ENCODE measurements at regions not wholly inside any gene's neighbourhood (a gene's known extent, or its start where the extent isn't known, plus 50 kb on each side); places are given as distances from the start of the nearest gene placed in this dataset.
"Not testable (repeated sequence)": the region's sequence is repeated elsewhere in the genome, so short reads cannot be mapped to it uniquely, and the experiment has no call there.

DNA sequence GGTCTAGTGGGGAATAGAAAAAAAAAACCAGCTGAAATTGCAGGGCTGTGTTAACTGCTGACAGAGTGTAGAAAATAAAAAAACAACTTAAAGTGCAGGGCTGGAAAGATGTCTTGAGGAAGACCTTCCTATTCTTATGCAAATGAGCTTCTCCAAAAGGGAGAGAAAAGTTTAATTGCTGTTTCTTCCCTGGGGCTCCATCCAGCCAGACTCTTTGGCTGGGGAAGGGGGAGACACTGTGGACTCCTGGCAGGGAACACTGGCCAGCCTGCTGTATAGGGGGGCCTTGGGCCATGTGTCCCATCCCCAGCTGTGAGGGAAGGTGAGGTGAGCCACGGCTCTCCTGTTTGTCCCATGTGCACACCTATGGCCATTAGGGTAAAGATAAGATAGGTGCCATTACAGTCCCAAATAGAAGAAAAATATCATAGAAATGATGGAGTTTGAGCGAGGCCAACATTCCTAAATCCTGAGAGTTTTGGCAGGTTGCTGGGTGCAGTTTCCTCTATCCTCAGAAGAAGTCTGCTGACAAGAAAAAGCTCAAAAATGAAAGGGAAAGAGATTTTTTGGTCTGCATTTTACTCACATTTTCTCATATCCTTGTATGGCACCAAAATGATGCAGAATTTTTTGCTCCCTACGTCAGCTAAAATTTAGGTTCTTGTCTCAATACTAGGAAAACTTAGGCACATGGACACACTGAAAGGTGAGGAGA, 901.7 kb downstream of the PLOD2 start:
- no peak overlapping the region for H3K4me3 Mint-ChIP-seq
- H3K27ac Mint-ChIP-seq = no peak overlapping the region
- H3K27me3 Mint-ChIP-seq (ENCODE audit: insufficient read depth) = no peaks in the 10 kb centered on the region; the same call in 1 of the 2 replicates
- H3K36me3 Mint-ChIP-seq (ENCODE audit: low read depth) = 0 out of 2 replicates have a peak, but pooled peaks cover 3% of the 10 kb centered on the region
- peaks cover 32% of the 10 kb centered on the region for H3K9me3 Mint-ChIP-seq
- no peak for TF ChIP-seq CTCF (IDR thresholded peaks at IDR 0.05)
- H3K4me1 Mint-ChIP-seq (ENCODE audit: low read depth) = no peaks in the 10 kb centered on the region
- no peak for DNase-seq

GRCh38 chr3:145263458-145263857, 897.5 kb downstream of the PLOD2 start:
- H3K27me3 Mint-ChIP-seq (ENCODE audit: insufficient read depth); H3K27ac Mint-ChIP-seq; H3K4me1 Mint-ChIP-seq (ENCODE audit: low read depth); H3K36me3 Mint-ChIP-seq (ENCODE audit: low read depth); DNase-seq; H3K4me3 Mint-ChIP-seq: not testable (repeated sequence)
- H3K9me3 Mint-ChIP-seq = peaks cover 43% of the 10 kb centered on the region

GRCh38 chr3:145266368-145266767, 894.6 kb downstream of the PLOD2 start:
- TF ChIP-seq CTCF (IDR thresholded peaks at IDR 0.05) = no peak
- peaks cover 37% of the 10 kb centered on the region for H3K9me3 Mint-ChIP-seq
- no peaks in the 10 kb centered on the region for H3K27me3 Mint-ChIP-seq (ENCODE audit: insufficient read depth)
- no peak for DNase-seq
- no peak overlapping the region for H3K4me3 Mint-ChIP-seq
- no peaks in the 10 kb centered on the region for H3K4me1 Mint-ChIP-seq (ENCODE audit: low read depth)
- H3K36me3 Mint-ChIP-seq (ENCODE audit: low read depth) = no peaks in the 10 kb centered on the region
- H3K27ac Mint-ChIP-seq = no peak overlapping the region

DNA sequence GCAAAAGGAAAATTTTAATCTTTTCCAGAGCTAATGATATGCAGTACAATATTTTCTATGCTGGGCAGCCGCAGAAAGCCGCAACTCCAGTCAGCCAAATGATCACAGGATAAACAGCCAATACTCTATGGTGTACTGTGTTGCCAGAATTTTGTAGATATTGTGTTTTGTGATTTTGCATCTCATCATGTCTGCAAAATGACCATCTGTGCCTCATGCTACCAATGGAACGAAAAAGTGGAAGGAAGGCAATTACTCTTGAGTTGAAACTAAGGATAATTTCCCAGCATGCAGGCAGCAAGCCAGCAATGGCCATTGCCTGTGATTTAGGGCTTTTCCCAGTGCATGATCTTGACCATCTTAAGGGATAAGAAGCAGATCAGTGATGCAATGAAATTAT, 891.9 kb downstream of the PLOD2 start:
- H3K4me1 Mint-ChIP-seq (ENCODE audit: low read depth) = no peaks in the 10 kb centered on the region
- H3K4me3 Mint-ChIP-seq = no peak overlapping the region
- H3K9me3 Mint-ChIP-seq = peaks cover 43% of the 10 kb centered on the region
- no peaks in the 10 kb centered on the region for H3K27me3 Mint-ChIP-seq (ENCODE audit: insufficient read depth)
- no peak for DNase-seq
- no peak overlapping the region for H3K27ac Mint-ChIP-seq
- no peak for TF ChIP-seq CTCF (IDR thresholded peaks at IDR 0.05)
- H3K36me3 Mint-ChIP-seq (ENCODE audit: low read depth) = no peaks in the 10 kb centered on the region

GRCh38 chr3:145272684-145273083, 888.3 kb downstream of the PLOD2 start:
- Mint-ChIP-seq H3K27me3 (ENCODE audit: insufficient read depth) (no peaks in the 10 kb centered on the region; the same call in 1 of the 2 replicates), H3K27ac (no peak overlapping the region), H3K4me3 (no peak overlapping the region), H3K4me1 (ENCODE audit: low read depth) (no peaks in the 10 kb centered on the region), H3K9me3 (peaks cover 38% of the 10 kb centered on the region), H3K36me3 (ENCODE audit: low read depth) (peaks cover 5% of the 10 kb centered on the region; the same call in 1 of the 2 replicates)
- no peak for DNase-seq
- no peak for TF ChIP-seq CTCF (IDR thresholded peaks at IDR 0.05)

DNA sequence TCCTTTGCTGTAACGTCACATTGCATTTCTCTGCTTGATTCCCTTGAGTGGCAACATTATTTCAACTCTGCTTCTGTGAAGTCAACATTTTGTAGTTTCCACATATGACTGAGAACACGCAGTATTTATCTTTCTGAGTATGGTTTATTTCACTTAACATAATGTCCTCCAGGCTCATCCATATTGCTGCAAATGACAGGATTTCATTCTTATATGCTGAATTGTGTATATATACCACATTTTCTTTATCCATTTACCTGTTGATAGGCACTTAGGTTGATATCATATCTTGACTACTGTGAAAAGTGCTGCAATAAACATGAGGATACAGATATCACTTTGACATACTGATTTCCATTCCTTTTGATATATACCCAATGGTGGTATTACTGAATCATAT, 878.5 kb downstream of the PLOD2 start:
- Mint-ChIP-seq H3K36me3 (ENCODE audit: low read depth) (no peaks in the 10 kb centered on the region), H3K4me3 (no peak overlapping the region), H3K27me3 (ENCODE audit: insufficient read depth) (no peaks in the 10 kb centered on the region), H3K9me3 (peaks cover 17% of the 10 kb centered on the region), H3K27ac (no peak overlapping the region), H3K4me1 (ENCODE audit: low read depth) (no peaks in the 10 kb centered on the region)
- DNase-seq = no peak
- TF ChIP-seq CTCF (IDR thresholded peaks at IDR 0.05) = no peak
